ENCODE measurements at regions not wholly inside any gene's neighbourhood (a gene's known extent, or its start where the extent isn't known, plus 50 kb on each side); places are given as distances from the start of the nearest gene placed in this dataset.
"Not testable (repeated sequence)": the region's sequence is repeated elsewhere in the genome, so short reads cannot be mapped to it uniquely, and the experiment has no call there.

- no peak for FAIRE-seq
Observed at GRCh38 chr2:48045613-48046012, 139.3 kb upstream of the FBXO11 start.

- no peak for FAIRE-seq
Observed at GRCh38 chr2:48048476-48049171, 142.3 kb upstream of the FBXO11 start.

GRCh38 chr2:48049371-48049770 is 143.1 kb upstream of the FBXO11 start:
- no peak for FAIRE-seq

GRCh38 chr2:48050711-48051110 is 144.4 kb upstream of the FBXO11 start:
- no peak for FAIRE-seq

GRCh38 chr2:48059975-48060374 is 153.7 kb upstream of the FBXO11 start:
- no peak for FAIRE-seq

GRCh38 chr2:48061656-48062055 is 155.4 kb upstream of the FBXO11 start:
- not testable (repeated sequence) for FAIRE-seq

- FAIRE-seq, result no peak
Observed at GRCh38 chr2:48065096-48065495, 158.8 kb upstream of the FBXO11 start.

- no peak for FAIRE-seq
Observed at GRCh38 chr2:48066000-48066399, 159.7 kb upstream of the FBXO11 start.

- FAIRE-seq, result no peak
Observed at GRCh38 chr2:48069769-48070168, 163.5 kb upstream of the FBXO11 start.

GRCh38 chr2:48070415-48070814 is 164.1 kb upstream of the FBXO11 start:
- FAIRE-seq, result no peak

- FAIRE-seq, result no peak
Observed at GRCh38 chr2:48072583-48072982, 166.3 kb upstream of the FBXO11 start.

GRCh38 chr2:48075631-48076030 is 169.3 kb upstream of the FBXO11 start:
- FAIRE-seq, result no peak

GRCh38 chr2:48080534-48081316 is 174.4 kb upstream of the FBXO11 start:
- no peak for FAIRE-seq

- FAIRE-seq, result no peak
Observed at GRCh38 chr2:48081317-48081628, 175.0 kb upstream of the FBXO11 start.

GRCh38 chr2:48085888-48086287 is 179.6 kb upstream of the FBXO11 start:
- no peak for FAIRE-seq

- no peak for FAIRE-seq
Observed at GRCh38 chr2:48088994-48089393, 182.7 kb upstream of the FBXO11 start.

- FAIRE-seq, result no peak
Observed at GRCh38 chr2:48089644-48090043, 183.3 kb upstream of the FBXO11 start.

GRCh38 chr2:48092846-48093803 is 186.8 kb upstream of the FBXO11 start:
- no peak for FAIRE-seq

- FAIRE-seq, result not testable (repeated sequence)
Observed at GRCh38 chr2:48096765-48097164, 190.5 kb upstream of the FBXO11 start.

GRCh38 chr2:48098539-48098938 is 192.2 kb upstream of the FBXO11 start:
- no peak for FAIRE-seq

GRCh38 chr2:48104418-48104817 is 198.1 kb upstream of the FBXO11 start:
- no peak for FAIRE-seq

- no peak for FAIRE-seq
Observed at GRCh38 chr2:48105848-48106247, 199.6 kb upstream of the FBXO11 start.

GRCh38 chr2:48107326-48107925 is 201.1 kb upstream of the FBXO11 start:
- no peak for FAIRE-seq

Measured in islet of Langerhans (tissue), 1 donor.